OCI-LY3 (cell line): ENCODE measurements at regions not wholly inside any gene's neighbourhood (a gene's known extent, or its start where the extent isn't known, plus 50 kb on each side); places are given as distances from the start of the nearest gene placed in this dataset.

Experiments
- H2AFZ ChIP-seq: fragments of 200-600, 300-600 bp; shearing (Covaris generic); 2 replicates; pipeline ENCODE4 v1.6.0; 2014; ENCODE audit warnings: antibody characterized with exemption, low read depth, low read length
- H3K27ac ChIP-seq: fragments of 200-600, 300-600 bp; sonication (generic); 2 replicates; pipeline ENCODE4 v1.5.1; 2014; ENCODE audit warnings: mild to moderate bottlenecking, low read length, moderate library complexity, mixed read lengths
- H3K27me3 ChIP-seq: fragments of 200-600, 300-600 bp; sonication (generic); 2 replicates; pipeline ENCODE4 v1.6.1; 2014; ENCODE audit warnings: low read depth, low read length, mixed read lengths
- H3K36me3 ChIP-seq: fragments of 200-600, 300-600 bp; sonication (generic); replicated peaks from 2 replicates; pipeline ENCODE3; 2014; ENCODE audit warnings: low read depth, low read length, mixed read lengths
- H3K4me1 ChIP-seq: fragments of 300-600, 200-600 bp; sonication (generic); 2 replicates; pipeline ENCODE4 v1.6.1; 2014; ENCODE audit warnings: low read length, mixed read lengths
- H3K4me2 ChIP-seq: fragments of 200-600, 300-600 bp; sonication (generic); 2 replicates; pipeline ENCODE4 v1.6.1; 2014; ENCODE audit warnings: low read length, mixed read lengths
- H3K4me3 ChIP-seq: fragments of 300-600, 200-600 bp; sonication (generic); 2 replicates; pipeline ENCODE4 v1.5.1; 2014; ENCODE audit warnings: antibody characterized with exemption, mild to moderate bottlenecking, low read length, moderate library complexity
- H3K79me2 ChIP-seq: fragments of 300-600, 200-600 bp; shearing (Covaris generic); 2 replicates; pipeline ENCODE4 v1.6.1; 2014; ENCODE audit warnings: mild to moderate bottlenecking, low read length, mixed read lengths
- H3K9ac ChIP-seq: fragments of 300-600, 200-600 bp; shearing (Covaris generic); 2 replicates; pipeline ENCODE4 v1.6.0; 2014; ENCODE audit warnings: mild to moderate bottlenecking, low read length, moderate library complexity
- H3K9me3 ChIP-seq: fragments of 200-600, 300-600 bp; shearing (Covaris generic); 2 replicates; pipeline ENCODE4 v1.6.1; 2014; ENCODE audit warnings: low read length, mixed read lengths; ENCODE audit not compliant: insufficient read depth
- H4K20me1 ChIP-seq: fragments of 200-600, 300-600 bp; sonication (generic); 2 replicates; pipeline ENCODE4 v1.6.1; 2016; ENCODE audit warnings: low read length, mixed read lengths; ENCODE audit not compliant: insufficient read depth
- CTCF ChIP-seq: fragments of 200-600, 300-600 bp; sonication (generic); IDR thresholded peaks from 2 replicates; pipeline ENCODE4 v1.5.1; 2014; ENCODE audit warnings: antibody characterized with exemption, low read length, low read depth
- EZH2phosphoT487 ChIP-seq: fragments of 200-600 bp; shearing (Covaris generic); IDR thresholded peaks from 2 replicates; pipeline ENCODE4 v1.6.1; 2018; ENCODE audit warnings: antibody characterized with exemption, mixed run types, low read depth

- Histone ChIP-seq H3K27ac (no peak overlapping the region), H3K4me2 (no peak overlapping the region), H3K9me3 (no peaks in the 10 kb centered on the region), H3K27me3 (peaks cover 16% of the 10 kb centered on the region), H3K79me2 (no peaks in the 10 kb centered on the region), H3K4me3 (no peak overlapping the region), H3K36me3 (no peaks in the 10 kb centered on the region), H2AFZ (no peak overlapping the region), H3K9ac (no peak overlapping the region), H4K20me1 (no peaks in the 10 kb centered on the region), H3K4me1 (peaks cover 2% of the 10 kb centered on the region; the same call in 1 of the 2 replicates)
- TF ChIP-seq EZH2phosphoT487 (no peak), CTCF (no peak)
These were observed 206.2 kb downstream of the AXIN2 start for GRCh38 chr17:65355246-65355645.

- no peak overlapping the region for H3K9ac ChIP-seq
- H3K4me3 ChIP-seq, result no peak overlapping the region
- no peaks in the 10 kb centered on the region for H4K20me1 ChIP-seq
- no peaks in the 10 kb centered on the region for H3K79me2 ChIP-seq
- no peak overlapping the region for H3K4me2 ChIP-seq
- H3K27me3 ChIP-seq, result peaks cover 20% of the 10 kb centered on the region
- no peak for TF ChIP-seq CTCF
- no peak for TF ChIP-seq EZH2phosphoT487
- H3K9me3 ChIP-seq, result no peaks in the 10 kb centered on the region
- H3K4me1 ChIP-seq, result peaks cover 5% of the 10 kb centered on the region; the same call in 1 of the 2 replicates
- no peak overlapping the region for H2AFZ ChIP-seq
- H3K27ac ChIP-seq, result no peak overlapping the region
- H3K36me3 ChIP-seq, result no peaks in the 10 kb centered on the region
These were observed 211.5 kb downstream of the AXIN2 start for GRCh38 chr17:65349916-65350315.

- Histone ChIP-seq H4K20me1 (no peaks in the 10 kb centered on the region), H3K36me3 (no peaks in the 10 kb centered on the region), H3K4me3 (no peak overlapping the region), H3K4me1 (peaks cover 5% of the 10 kb centered on the region; the same call in 1 of the 2 replicates), H2AFZ (no peak overlapping the region), H3K9ac (no peak overlapping the region), H3K9me3 (no peaks in the 10 kb centered on the region), H3K4me2 (no peak overlapping the region), H3K27ac (no peak overlapping the region), H3K27me3 (peaks cover 4% of the 10 kb centered on the region; the same call in 1 of the 2 replicates), H3K79me2 (no peaks in the 10 kb centered on the region)
- TF ChIP-seq EZH2phosphoT487 (no peak), CTCF (no peak)
These were observed 209.0 kb downstream of the RGS9 start for GRCh38 chr17:65346166-65346565.

- TF ChIP-seq CTCF (no peak), EZH2phosphoT487 (no peak)
- peaks cover 4% of the 10 kb centered on the region; the same call in 1 of the 2 replicates for H3K27me3 ChIP-seq
- H3K4me1 ChIP-seq, result peaks cover 5% of the 10 kb centered on the region; the same call in 1 of the 2 replicates
- H3K9me3 ChIP-seq, result no peaks in the 10 kb centered on the region
- H3K79me2 ChIP-seq, result no peaks in the 10 kb centered on the region
- H3K4me3 ChIP-seq, result no peak overlapping the region
- H3K4me2 ChIP-seq, result no peak overlapping the region
- no peak overlapping the region for H2AFZ ChIP-seq
- H4K20me1 ChIP-seq, result no peaks in the 10 kb centered on the region
- no peak overlapping the region for H3K27ac ChIP-seq
- H3K9ac ChIP-seq, result no peak overlapping the region
- no peaks in the 10 kb centered on the region for H3K36me3 ChIP-seq
These were observed 208.3 kb downstream of the RGS9 start for GRCh38 chr17:65345261-65346005.
